ENCODE measurements at regions not wholly inside any gene's neighbourhood (a gene's known extent, or its start where the extent isn't known, plus 50 kb on each side); places are given as distances from the start of the nearest gene placed in this dataset.

DNA sequence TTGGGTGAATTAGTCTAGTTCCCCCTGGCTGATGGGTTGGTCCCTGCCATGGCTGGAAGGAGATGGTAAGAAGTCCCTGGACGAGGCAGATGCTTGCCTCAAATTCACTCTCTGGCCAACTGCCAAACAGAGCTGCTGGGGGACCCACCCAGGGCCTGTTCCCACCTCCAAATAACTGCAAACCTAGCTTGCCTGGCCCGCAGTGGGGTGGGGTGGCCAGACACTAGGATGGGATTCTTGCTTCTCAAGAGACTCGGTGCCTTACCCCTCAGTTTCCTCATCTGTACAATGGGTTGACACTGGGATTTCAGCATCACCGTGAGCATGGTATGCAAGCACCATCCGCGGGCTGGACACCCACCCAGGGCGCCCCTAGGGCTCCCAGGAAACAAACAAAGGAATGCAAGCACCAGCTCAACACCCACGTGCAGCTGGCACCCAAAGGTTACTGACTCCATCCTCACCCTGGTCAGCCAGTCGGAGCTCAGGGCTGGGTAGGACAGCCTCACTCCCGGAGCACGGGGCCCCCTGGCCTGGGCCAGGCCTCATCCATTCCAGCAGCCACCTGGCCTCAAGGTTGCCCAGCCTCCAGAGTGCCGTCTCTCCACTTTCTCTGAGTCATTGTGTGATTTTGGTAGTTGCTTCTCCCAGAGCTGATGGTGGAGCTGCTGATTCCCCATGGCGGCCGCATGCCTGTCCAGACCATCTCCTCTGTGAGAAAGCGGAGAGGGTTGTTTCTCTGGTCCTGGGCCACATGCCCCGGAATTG is 205.2 kb upstream of the RTL1 start:
- TF ChIP-seq, protein P1, sequence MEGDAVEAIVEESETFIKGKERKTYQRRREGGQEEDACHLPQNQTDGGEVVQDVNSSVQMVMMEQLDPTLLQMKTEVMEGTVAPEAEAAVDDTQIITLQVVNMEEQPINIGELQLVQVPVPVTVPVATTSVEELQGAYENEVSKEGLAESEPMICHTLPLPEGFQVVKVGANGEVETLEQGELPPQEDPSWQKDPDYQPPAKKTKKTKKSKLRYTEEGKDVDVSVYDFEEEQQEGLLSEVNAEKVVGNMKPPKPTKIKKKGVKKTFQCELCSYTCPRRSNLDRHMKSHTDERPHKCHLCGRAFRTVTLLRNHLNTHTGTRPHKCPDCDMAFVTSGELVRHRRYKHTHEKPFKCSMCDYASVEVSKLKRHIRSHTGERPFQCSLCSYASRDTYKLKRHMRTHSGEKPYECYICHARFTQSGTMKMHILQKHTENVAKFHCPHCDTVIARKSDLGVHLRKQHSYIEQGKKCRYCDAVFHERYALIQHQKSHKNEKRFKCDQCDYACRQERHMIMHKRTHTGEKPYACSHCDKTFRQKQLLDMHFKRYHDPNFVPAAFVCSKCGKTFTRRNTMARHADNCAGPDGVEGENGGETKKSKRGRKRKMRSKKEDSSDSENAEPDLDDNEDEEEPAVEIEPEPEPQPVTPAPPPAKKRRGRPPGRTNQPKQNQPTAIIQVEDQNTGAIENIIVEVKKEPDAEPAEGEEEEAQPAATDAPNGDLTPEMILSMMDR (IDR thresholded peaks at IDR 0.05 in 2 of 3, conservative IDR thresholded peaks at IDR 0.05 in 1 of 3; ENCODE audit: borderline replicate concordance in 1 of 3, insufficient read depth in 1 of 3, low read depth in 2 of 3, low read length in 2 of 3), result no peak
- TF ChIP-seq, protein P2, sequence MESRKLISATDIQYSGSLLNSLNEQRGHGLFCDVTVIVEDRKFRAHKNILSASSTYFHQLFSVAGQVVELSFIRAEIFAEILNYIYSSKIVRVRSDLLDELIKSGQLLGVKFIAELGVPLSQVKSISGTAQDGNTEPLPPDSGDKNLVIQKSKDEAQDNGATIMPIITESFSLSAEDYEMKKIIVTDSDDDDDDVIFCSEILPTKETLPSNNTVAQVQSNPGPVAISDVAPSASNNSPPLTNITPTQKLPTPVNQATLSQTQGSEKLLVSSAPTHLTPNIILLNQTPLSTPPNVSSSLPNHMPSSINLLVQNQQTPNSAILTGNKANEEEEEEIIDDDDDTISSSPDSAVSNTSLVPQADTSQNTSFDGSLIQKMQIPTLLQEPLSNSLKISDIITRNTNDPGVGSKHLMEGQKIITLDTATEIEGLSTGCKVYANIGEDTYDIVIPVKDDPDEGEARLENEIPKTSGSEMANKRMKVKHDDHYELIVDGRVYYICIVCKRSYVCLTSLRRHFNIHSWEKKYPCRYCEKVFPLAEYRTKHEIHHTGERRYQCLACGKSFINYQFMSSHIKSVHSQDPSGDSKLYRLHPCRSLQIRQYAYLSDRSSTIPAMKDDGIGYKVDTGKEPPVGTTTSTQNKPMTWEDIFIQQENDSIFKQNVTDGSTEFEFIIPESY (IDR thresholded peaks at IDR 0.05; ENCODE audit: extremely low read depth, insufficient replicate concordance, low read length), result no peak
- TF ChIP-seq, protein P3, sequence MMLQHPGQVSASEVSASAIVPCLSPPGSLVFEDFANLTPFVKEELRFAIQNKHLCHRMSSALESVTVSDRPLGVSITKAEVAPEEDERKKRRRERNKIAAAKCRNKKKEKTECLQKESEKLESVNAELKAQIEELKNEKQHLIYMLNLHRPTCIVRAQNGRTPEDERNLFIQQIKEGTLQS (IDR thresholded peaks at IDR 0.05), result no peak
- TF ChIP-seq POLR2A (IDR thresholded peaks at IDR 0.05; ENCODE audit: borderline replicate concordance, extremely low read depth, insufficient read depth, insufficient read length) (no peak), EGR1 (IDR thresholded peaks at IDR 0.05; ENCODE audit: low read depth) (no peak)
- TF ChIP-seq, protein P4, sequence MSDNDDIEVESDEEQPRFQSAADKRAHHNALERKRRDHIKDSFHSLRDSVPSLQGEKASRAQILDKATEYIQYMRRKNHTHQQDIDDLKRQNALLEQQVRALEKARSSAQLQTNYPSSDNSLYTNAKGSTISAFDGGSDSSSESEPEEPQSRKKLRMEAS (IDR thresholded peaks at IDR 0.05), result no peak
